Caki2 (cell line): ENCODE measurements at regions not wholly inside any gene's neighbourhood (a gene's known extent, or its start where the extent isn't known, plus 50 kb on each side); places are given as distances from the start of the nearest gene placed in this dataset.

Source experiments
- DNase-seq: peaks from one replicate; pipeline ENCODE4 v3.0.0-alpha.2; 2015; ENCODE audit warnings: low read depth
- in situ Hi-C: cut with HindIII; loops from 2 replicates; pipeline ENCODE4 v1.10.0; 2016; ENCODE audit warnings: low sequenced_read_pairs, low pct_unique_long_range_greater_than_20kb, mixed read lengths

DNA sequence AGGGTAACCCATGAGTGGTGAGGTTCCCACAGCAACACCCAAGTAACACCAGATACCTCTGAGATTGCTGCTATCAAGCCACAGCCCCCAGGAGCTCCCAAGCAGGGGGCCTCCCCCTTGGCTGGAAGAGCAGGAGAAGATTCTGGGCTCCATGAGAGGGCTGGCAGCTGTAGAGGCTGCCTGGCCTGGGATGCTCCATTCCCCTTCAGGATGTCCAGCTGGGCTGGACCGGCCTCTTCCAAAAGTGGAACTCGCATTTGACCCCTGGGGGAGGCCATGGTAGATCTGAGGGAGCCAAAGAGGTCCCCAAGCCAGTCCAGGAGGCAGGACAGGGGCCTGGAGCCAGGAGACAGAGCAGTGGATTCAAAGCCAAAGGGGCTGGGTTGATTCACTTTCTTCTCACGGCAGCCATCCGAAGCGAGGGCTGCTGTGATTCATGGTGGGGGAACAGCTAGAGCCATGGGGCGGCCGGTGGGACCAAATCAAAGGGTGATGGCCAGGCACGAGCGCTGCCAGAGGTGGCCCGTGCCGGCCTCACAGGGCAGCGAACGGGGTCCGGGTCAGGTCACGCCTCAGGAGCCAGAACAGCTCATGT is 95.3 kb upstream of the ID2 start:
- in situ Hi-C loops = no loop called here
- no peak for DNase-seq

DNA sequence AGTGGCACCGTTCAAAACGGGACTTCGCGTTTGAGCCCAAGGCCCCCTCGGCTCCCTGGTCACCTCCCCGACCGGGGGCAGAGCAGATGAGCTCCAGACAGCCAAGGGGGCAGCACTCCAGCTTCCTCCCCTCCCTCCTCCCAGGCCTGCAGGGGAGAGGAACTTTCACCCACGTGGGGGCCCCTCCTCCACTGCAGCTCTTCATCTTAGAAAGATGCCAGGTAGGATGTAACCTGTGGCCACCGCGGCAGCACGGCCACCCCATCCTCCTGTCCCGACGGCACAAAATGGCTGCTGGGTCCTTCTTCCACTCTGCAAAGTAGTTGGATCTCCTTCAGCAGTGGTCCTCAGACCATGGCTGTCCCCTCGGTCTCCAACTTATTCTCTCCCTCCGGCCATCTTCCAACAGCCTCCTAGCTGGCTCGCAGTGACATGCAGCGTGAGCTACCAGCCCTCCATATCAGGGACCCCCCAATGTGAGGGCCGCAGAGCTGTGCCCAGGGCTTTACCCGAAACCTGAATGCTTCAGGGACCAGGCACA is 94.5 kb upstream of the ID2 start:
- DNase-seq = no peak
- in situ Hi-C loops = no loop called here

DNA sequence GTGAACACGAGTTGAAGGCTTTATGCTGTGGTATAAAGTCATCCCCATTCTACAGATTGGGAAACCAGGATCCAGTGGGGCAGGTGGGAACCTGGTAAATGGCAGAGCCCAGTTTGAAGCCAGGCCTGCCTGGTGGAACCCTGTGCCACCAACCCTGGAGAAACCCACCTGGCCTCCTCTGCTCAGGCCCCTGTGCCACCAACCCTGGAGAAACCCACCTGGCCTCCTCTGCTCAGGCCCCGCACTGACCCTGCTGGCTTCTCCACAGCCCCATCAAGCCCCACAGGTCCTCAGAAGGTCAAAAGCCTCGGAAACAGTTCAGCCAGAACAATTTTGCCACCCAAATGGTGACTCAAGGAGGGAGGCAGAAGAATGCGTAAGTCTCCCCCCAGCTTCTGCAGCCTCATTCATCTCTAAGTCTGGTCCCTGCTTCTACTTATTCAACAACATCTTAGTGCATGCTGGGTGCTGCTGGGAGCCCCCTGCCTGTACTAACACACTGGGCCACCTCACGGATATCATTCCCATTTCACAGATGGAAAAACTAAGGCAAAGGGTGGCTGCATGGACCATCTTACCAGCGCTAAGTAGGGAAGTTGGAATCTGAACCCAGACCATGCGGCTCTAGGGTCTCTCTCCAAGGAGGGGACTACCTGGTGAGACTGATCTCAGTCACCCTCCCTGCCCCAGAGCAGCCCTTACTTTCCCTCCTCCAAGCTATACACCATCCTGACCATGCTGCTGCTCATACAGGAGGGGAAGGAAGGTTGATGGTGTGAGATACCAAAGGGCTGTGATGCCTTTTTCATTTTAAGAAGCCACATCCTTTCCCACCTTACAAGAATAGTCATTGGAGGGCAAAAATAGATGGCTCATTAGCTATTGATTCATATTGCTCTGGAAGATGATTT is 93.7 kb upstream of the ID2 start:
- no peak for DNase-seq
- in situ Hi-C loops = no loop called here

DNA sequence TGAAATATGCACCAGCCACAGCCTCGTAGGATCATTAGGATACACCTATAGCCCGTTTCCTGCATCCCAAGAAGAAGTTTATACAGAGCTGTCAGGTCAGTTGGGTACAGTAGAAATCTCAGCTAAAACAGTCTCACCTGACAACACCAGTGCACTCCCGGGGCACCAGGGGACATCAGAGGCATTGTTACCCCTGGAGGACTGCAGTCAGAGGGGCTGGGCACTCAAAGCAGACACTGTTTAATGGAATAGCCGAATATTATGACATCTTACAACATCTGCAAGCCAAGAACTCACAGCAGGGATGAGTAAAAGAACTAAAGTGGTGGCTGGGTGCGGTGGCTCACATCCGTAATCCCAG is 93.0 kb upstream of the ID2 start:
- in situ Hi-C loops = no loop called here
- no peak for DNase-seq

DNA sequence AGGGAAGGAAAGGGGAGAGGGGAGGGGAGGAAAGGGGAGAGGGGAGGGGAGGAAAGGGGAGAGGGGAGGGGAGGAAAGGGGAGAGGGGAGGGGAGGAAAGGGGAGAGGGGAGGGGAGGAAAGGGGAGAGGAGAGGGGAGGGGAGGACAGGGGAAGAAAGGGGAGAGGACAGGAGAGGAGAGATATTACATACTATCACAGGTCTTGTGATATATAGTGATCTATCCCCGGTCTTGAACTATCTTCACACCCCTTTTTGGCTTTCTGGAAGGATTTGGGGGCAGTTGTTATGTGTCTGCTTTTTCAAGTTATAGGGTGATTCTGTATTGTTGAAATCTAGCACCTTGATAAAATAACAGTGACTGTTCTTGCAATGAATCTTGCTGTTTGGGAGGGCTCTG is 92.1 kb upstream of the ID2 start:
- no peak for DNase-seq
- in situ Hi-C loops = no loop called here

DNA sequence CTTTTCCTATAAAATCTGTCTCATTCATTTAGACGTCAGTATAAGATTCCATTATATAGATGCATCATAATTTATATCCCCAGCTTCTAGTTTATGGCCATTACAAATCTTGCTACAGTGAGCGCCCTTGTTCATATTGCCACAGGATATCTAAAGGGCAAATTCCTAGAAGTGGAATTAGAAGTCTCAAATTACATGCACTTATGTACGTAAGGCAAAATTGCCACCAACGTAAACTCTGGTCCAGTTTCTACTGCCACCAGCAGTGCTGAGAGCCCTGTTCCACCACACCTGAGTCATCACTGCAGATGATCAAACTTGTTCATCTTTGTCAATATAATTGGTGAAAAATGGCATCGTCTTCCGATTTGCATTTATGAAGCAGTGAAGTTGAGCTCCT is 90.9 kb upstream of the ID2 start:
- no peak for DNase-seq
- in situ Hi-C loops = no loop called here

DNA sequence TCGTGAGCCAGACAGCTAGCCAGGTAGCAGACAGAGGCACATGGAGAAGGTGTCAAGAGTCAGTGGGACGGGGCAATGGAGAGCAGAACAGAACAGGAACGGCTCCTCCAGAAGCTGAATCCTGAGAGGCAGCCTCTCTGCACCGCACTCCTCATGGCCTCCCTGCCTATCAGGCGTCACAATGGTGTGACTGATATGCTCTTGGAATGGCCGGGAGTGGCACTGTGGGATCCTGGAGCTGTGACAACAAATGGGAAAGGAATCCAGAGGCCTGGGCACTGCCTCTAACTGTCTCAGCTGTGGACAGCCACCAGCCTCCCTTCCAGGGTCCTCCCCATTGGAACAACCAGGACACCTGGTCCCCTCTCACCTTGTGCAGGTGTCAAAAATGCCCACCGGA is 89.1 kb upstream of the ID2 start:
- in situ Hi-C loops = no loop called here
- no peak for DNase-seq

DNA sequence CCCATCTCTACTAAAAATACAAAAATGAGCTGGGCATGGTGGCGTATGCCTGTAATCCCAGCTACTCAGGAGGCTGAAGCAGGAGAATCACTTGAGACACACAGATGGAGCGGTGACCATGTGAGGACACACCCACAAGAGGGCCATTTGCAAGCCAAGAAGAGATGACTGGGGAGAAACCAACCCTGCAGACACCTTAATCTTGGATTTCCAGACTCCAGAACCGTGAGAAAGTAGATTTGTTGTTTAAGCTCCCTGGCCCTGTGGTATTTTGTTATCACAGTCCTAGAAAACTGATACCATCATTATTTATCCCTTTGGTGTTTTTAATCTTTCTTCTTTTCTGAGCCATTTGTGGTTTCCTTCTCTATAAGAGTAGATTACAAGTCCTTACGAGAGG is 88.6 kb upstream of the ID2 start:
- DNase-seq = no peak
- in situ Hi-C loops = no loop called here

DNA sequence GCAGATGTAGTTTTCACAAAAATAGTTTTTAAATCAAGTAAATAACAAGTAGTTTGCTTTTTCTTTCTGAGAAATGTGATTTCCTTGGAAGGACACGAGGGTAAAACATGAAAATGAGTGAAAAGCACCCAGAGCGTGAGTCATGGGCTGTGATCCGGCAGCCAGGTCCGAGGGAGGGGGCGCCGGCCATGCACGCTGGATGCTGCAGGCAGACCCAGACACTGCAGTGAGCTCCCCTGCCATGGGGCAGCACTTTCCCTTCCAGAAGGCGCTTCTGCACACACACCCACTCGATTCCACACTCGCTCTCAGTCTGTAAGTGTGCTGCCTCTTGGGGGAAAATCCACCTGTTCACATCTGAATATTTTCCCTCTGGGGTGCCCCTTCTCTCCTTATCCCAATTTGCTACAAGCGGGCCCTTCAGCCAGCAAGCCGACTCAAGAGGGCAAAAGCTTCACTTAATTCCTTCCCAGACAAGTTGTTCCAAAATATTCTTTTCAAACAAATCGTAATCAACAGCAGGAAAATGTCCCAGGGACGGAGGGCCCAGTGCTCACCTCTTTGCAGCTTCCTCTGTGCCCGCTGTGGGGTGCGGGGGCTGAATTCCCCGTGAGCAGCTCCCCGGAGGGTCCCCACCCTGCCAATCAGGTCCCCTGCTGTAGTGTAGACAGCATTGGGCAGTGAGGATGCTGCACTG is 87.0 kb upstream of the ID2 start:
- in situ Hi-C loops = no loop called here
- DNase-seq = no peak

DNA sequence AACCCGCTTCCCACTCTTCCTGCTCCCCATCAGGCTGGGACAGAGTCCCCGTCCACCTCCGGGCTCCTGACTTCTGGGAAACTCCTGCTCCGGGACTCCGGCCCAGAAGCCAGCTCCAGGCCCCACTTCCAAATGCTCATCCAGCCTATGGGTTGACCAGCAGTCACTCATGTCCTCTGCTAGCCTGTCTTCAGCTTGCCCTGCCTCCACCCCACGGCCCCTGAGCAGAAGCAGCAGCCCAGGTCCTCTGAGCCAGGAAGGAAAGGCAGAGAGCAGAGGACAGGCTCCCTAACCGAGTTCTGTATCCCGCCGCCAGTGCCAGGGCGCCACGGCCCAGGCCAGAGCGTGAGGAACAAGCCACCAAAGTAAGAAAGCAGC is 86.4 kb upstream of the ID2 start:
- DNase-seq = no peak
- in situ Hi-C loops = no loop called here

DNA sequence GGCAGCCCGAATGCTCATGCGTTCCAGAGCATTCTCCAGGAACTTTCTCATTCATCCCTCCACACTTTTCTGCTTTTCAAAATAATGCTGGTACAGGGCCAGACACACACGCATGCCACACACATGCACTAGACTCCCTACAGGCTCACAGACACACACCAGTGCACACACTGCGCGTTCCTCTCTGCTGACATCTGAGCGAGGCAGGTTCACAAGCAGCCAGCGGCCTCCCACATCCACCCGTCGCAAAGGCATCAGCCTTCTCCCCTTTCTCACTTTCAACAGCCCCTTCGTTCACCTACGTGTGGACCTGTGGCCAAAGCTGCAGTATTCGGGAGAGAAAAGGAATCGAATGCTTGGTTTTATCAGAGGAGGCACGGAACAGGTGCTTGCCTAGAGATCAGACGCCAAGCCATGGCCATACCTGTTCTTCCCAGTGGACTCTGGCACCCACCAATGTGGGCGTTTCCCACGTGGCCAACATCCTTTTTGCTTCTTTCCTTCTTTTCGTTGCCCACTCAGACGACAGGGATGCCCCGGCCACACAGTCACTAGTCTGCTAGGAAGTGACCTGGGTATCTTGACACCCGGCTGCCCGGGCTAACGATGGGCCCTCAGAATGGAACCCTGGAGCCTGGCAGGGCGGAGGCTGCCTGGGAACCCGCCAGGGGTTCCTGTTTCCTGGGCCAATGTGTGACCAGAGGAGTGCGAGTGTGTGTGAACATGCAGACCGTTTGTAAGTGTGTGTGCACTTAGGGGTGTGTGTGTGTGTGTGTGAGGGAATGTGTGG is 85.8 kb upstream of the ID2 start:
- no peak for DNase-seq
- in situ Hi-C loops = no loop called here

DNA sequence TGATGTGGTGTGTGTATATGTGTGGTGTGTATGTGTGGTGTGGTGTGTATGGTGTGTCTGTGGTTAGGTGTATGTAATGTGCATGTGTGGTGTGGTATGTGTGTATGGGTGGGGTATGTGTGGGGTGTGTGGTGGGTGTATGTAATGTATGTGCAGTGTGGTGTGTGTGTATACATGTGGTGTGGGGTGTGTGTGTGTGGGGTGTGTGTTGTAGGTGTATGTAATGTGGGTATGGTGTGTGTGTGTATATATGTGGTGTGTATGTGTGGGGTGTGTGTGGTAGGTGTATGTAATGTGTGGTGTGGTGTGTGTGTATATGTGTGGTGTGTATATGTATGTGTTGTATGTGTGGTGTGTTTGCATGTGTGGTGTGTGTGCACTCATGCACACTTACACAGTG is 84.8 kb upstream of the ID2 start:
- DNase-seq = no peak
- in situ Hi-C loops = no loop called here

DNA sequence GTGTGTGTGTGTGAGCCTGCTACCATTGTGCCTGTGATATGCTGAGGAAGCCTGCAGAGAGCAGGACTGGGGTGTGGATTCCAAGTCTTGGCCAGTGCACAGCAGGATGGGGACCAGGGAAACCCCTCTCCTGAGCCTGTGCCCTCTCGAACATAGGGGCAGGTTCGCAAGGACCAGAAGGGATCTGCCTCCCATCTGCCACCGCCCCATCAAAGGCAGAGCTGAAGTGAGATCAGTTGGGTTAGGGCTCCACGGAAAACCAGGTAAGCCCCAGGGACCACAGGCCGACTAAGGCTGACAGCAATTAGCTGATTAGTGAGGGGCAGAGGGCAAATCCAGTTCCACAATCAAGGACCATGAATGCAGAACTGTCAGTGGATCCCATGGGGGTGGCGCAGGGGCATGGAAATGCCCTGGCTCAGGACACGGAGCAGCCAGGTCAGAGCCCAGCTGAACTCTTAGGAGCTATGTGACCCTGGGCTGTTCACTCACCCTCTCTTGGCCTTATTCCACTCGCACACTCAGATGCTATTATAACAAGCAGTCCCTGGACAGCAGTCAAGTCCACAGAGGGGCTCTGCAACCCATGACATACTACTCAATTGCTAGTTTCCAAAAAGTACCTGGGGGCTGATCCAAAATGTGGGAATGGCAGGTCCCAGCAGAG is 84.2 kb upstream of the ID2 start:
- in situ Hi-C loops = no loop called here
- DNase-seq = no peak

DNA sequence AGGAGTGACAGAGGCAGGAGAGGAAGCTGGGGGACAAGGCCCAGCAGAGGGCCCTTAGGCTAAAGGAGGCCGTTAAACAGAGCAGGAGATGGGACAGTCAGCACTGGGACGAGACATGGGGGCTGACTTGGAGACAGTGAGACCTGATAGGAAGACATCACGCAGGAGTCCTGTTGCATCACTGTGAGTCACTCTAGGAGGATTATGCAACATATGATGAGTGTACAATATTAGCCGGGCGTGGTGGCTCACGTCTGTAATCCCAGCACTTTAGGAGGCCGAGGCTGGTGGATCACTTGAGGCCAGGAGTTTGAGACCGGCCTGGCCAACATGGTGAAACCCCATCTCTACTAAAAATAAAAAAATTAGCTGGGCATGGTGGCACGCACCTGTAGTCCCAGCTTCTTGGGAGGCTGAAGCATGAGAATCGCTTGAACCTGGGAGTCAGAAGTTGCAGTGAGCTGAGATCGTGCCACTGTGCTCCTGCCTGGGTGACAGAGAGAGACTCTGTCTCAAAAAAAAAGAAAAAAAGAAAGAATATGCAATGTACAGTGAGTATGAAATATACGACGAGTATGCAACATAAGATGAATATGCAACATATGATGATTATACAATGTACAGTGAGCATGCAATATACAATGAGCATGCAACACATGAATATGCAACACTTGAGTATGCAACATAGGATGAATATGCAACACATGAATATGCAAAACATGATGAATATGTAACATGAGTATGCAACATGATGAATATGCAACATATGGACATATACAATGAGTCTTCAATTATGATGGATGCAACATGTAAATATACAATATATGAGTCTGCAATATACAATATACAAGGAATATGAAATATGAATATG is 83.3 kb upstream of the ID2 start:
- DNase-seq = peak; percentile 82
- in situ Hi-C loops = no loop called here

DNA sequence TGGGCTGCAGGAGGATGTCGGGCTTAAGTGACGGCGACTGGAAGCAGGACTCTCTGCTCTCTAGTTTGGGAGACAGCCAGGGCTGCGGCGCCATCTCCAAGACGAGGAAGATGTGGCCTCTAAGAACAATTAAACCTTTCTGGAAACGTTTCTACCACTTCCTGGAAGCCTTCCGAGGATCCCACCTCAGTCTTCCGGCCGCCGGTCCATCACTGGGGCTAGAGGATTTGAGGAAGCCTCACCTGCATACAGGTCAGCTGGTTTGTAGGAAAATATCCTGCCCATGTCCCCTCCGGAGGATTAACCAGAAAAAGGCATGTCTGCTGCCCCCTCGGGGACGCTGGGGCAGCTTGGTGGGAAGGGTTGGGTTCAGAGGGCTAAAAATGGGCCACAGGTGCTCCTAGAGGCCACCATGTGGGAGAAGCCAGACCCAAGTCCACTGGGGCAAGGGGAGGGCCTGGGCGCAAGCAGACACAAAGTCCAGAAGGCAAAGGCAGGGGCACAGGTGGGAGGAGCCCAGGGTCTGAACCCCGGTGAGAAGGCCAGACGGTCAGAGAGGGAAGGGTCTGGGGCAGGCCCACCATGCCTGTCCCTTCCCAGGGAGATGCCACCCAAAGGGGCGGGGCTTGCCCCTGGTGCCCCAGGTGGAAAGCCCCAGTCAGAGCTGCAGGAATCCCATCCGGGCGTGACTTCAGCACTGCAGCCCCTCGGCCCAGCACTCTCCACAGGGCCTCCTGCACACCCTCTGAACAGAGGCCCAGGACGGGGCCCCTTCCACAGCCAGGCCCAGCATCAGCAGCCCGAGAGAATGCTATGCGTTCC is 82.2 kb upstream of the ID2 start:
- DNase-seq = no peak
- in situ Hi-C loops = no loop called here

DNA sequence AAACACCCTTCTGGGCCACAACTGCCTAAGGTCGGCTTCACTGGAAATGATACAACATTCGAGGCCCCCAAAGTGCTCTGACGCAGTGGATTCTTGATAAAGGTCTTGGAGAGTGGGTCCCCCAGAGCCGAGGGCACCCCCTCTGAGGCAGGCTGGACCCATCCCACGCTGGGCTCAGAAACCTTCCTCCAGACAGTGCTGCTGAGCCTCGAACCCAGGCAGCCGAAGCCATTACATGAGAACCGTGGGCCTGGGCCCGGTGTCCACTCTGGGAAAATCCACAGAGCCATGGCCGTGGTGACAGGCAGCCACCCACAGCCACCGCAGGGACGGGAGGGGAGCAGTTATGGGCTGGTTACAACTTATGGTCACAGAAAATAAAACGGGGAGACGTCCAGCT is 81.4 kb upstream of the ID2 start:
- in situ Hi-C loops = no loop called here

DNA sequence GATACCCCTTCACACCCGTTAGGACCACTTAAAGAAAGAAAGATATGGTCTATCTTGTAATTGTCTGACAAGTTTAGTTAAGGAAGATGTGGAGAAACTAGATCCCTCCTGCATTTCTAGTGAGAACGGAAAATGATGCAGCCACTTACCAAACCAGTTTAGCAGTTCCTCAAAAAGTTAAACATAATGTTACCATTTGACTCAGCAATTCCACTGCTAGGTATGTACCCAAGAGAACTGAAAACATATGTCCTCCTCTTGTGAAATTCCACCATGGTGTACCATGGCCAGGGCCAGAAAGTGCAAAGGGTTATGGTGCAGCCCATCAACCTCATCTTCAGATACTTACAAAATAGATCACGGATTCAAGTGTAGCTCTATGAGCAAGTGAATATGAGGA is 79.0 kb upstream of the ID2 start:
- no peak for DNase-seq

More for the DNA sequence above, 81.4 kb upstream of the ID2 start:
- no peak for DNase-seq

More for the DNA sequence above, 79.0 kb upstream of the ID2 start:
- in situ Hi-C loops = no loop called here
